ENCODE measurements at regions not wholly inside any gene's neighbourhood (a gene's known extent, or its start where the extent isn't known, plus 50 kb on each side); places are given as distances from the start of the nearest gene placed in this dataset.

- TF ChIP-seq POLR2AphosphoS5 (IDR thresholded peaks at IDR 0.05): no peak
- no peak for TF ChIP-seq CTCF (IDR thresholded peaks at IDR 0.05)
Measured at GRCh38 chr7:113684165-113684564, 234.6 kb downstream of the PPP1R3A start.
